ENCODE measurements at regions not wholly inside any gene's neighbourhood (a gene's known extent, or its start where the extent isn't known, plus 50 kb on each side); places are given as distances from the start of the nearest gene placed in this dataset.

GRCh38 chr20:22465622-22466446 is 118.5 kb downstream of the FOXA2 start (continued):
- TF ChIP-seq CREB3 (CRISPR knock-in tag; IDR thresholded peaks at IDR 0.05), result no peak
- TF ChIP-seq ATF1 (CRISPR knock-in tag; IDR thresholded peaks at IDR 0.05), result no peak
- 0 out of 2 replicates have a peak, but pooled peaks have one; percentile 9 for TF ChIP-seq SAP130 (CRISPR knock-in tag; IDR thresholded peaks at IDR 0.05; ENCODE audit: low read depth)
- TF ChIP-seq SPEN (CRISPR knock-in tag; IDR thresholded peaks at IDR 0.05; ENCODE audit: low read depth), result 0 out of 2 replicates have a peak, but pooled peaks have one; percentile 8
- TF ChIP-seq, protein P1, sequence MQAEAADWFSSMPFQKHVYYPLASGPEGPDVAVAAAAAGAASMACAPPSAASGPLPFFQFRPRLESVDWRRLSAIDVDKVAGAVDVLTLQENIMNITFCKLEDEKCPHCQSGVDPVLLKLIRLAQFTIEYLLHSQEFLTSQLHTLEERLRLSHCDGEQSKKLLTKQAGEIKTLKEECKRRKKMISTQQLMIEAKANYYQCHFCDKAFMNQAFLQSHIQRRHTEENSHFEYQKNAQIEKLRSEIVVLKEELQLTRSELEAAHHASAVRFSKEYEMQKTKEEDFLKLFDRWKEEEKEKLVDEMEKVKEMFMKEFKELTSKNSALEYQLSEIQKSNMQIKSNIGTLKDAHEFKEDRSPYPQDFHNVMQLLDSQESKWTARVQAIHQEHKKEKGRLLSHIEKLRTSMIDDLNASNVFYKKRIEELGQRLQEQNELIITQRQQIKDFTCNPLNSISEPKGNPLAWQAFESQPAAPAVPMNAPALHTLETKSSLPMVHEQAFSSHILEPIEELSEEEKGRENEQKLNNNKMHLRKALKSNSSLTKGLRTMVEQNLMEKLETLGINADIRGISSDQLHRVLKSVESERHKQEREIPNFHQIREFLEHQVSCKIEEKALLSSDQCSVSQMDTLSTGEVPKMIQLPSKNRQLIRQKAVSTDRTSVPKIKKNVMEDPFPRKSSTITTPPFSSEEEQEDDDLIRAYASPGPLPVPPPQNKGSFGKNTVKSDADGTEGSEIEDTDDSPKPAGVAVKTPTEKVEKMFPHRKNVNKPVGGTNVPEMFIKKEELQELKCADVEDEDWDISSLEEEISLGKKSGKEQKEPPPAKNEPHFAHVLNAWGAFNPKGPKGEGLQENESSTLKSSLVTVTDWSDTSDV (CRISPR knock-in tag; IDR thresholded peaks at IDR 0.05), result no peak
- TF ChIP-seq ZNF430 (CRISPR knock-in tag; IDR thresholded peaks at IDR 0.05), result no peak; the same call in 1 of the 2 replicates
- TF ChIP-seq, protein P2, sequence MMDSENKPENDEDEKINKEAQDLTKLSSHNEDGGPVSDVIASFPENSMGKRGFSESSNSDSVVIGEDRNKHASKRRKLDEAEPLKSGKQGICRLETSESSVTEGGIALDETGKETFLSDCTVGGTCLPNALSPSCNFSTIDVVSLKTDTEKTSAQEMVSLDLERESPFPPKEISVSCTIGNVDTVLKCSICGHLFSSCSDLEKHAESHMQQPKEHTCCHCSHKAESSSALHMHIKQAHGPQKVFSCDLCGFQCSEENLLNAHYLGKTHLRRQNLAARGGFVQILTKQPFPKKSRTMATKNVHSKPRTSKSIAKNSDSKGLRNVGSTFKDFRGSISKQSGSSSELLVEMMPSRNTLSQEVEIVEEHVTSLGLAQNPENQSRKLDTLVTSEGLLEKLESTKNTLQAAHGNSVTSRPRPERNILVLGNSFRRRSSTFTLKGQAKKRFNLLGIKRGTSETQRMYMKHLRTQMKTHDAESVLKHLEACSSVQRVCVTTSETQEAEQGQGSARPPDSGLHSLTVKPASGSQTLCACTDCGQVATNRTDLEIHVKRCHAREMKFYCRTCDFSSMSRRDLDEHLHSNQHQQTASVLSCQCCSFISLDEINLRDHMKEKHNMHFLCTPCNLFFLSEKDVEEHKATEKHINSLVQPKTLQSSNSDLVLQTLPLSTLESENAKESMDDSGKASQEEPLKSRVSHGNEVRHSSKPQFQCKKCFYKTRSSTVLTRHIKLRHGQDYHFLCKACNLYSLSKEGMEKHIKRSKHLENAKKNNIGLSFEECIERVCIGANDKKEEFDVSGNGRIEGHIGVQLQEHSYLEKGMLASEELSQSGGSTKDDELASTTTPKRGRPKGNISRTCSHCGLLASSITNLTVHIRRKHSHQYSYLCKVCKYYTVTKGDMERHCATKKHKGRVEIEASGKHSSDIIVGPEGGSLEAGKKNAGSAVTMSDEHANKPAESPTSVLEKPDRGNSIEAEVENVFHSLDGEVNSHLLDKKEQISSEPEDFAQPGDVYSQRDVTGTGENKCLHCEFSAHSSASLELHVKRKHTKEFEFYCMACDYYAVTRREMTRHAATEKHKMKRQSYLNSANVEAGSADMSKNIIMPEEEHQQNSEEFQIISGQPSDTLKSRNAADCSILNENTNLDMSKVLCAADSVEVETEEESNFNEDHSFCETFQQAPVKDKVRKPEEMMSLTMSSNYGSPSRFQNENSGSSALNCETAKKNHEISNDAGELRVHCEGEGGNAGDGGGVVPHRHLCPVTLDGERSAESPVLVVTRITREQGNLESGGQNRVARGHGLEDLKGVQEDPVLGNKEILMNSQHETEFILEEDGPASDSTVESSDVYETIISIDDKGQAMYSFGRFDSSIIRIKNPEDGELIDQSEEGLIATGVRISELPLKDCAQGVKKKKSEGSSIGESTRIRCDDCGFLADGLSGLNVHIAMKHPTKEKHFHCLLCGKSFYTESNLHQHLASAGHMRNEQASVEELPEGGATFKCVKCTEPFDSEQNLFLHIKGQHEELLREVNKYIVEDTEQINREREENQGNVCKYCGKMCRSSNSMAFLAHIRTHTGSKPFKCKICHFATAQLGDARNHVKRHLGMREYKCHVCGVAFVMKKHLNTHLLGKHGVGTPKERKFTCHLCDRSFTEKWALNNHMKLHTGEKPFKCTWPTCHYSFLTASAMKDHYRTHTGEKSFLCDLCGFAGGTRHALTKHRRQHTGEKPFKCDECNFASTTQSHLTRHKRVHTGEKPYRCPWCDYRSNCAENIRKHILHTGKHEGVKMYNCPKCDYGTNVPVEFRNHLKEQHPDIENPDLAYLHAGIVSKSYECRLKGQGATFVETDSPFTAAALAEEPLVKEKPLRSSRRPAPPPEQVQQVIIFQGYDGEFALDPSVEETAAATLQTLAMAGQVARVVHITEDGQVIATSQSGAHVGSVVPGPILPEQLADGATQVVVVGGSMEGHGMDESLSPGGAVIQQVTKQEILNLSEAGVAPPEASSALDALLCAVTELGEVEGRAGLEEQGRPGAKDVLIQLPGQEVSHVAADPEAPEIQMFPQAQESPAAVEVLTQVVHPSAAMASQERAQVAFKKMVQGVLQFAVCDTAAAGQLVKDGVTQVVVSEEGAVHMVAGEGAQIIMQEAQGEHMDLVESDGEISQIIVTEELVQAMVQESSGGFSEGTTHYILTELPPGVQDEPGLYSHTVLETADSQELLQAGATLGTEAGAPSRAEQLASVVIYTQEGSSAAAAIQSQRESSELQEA (CRISPR knock-in tag; IDR thresholded peaks at IDR 0.05; ENCODE audit: not compliant biosample characterization), result no peak
- no peak for TF ChIP-seq SP140L (CRISPR knock-in tag; IDR thresholded peaks at IDR 0.05; ENCODE audit: borderline replicate concordance)
- peak; percentile 66; the same call in 1 of the 2 replicates for TF ChIP-seq ZNF605 (CRISPR knock-in tag; IDR thresholded peaks at IDR 0.05)
- no peak for TF ChIP-seq DR1 (CRISPR knock-in tag; IDR thresholded peaks at IDR 0.05)
- TF ChIP-seq, protein P3, sequence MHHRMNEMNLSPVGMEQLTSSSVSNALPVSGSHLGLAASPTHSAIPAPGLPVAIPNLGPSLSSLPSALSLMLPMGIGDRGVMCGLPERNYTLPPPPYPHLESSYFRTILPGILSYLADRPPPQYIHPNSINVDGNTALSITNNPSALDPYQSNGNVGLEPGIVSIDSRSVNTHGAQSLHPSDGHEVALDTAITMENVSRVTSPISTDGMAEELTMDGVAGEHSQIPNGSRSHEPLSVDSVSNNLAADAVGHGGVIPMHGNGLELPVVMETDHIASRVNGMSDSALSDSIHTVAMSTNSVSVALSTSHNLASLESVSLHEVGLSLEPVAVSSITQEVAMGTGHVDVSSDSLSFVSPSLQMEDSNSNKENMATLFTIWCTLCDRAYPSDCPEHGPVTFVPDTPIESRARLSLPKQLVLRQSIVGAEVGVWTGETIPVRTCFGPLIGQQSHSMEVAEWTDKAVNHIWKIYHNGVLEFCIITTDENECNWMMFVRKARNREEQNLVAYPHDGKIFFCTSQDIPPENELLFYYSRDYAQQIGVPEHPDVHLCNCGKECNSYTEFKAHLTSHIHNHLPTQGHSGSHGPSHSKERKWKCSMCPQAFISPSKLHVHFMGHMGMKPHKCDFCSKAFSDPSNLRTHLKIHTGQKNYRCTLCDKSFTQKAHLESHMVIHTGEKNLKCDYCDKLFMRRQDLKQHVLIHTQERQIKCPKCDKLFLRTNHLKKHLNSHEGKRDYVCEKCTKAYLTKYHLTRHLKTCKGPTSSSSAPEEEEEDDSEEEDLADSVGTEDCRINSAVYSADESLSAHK (CRISPR knock-in tag; IDR thresholded peaks at IDR 0.05; ENCODE audit: borderline replicate concordance), result no peak
- TF ChIP-seq LCORL (IDR thresholded peaks at IDR 0.05), result no peak
- peak; percentile 40; the same call in 1 of the 2 replicates for TF ChIP-seq LCORL (CRISPR knock-in tag; IDR thresholded peaks at IDR 0.05)
- no peak for TF ChIP-seq ZNF562 (CRISPR knock-in tag; IDR thresholded peaks at IDR 0.05; ENCODE audit: borderline replicate concordance)
- 0 out of 2 replicates have a peak, but pooled peaks have one; percentile 9 for TF ChIP-seq KDM1A (CRISPR knock-in tag; IDR thresholded peaks at IDR 0.05)

Measured in HepG2 (cell line).